MM.1S (cell line): ENCODE measurements at regions not wholly inside any gene's neighbourhood (a gene's known extent, or its start where the extent isn't known, plus 50 kb on each side); places are given as distances from the start of the nearest gene placed in this dataset.

Source experiments
- DNase-seq: peaks from one replicate; pipeline ENCODE4 v3.0.0-alpha.2; 2015
- H2AFZ ChIP-seq: fragments of 300-600 bp; sonication (generic); 2 replicates; pipeline ENCODE4 v1.6.0; 2016; ENCODE audit warnings: antibody characterized with exemption, low read length
- H3F3A ChIP-seq: fragments of 300-600 bp; sonication (generic); 2 replicates; pipeline ENCODE4 v1.6.1; 2016; ENCODE audit warnings: mild to moderate bottlenecking, antibody characterized with exemption, low read length, moderate library complexity, mixed read lengths; ENCODE audit not compliant: insufficient read depth
- H3K27ac ChIP-seq: fragments of 300-600 bp; sonication (generic); 2 replicates; pipeline ENCODE4 v1.5.1; 2016; ENCODE audit warnings: mild to moderate bottlenecking, low read length
- H3K27me3 ChIP-seq: fragments of 300-600 bp; sonication (generic); replicated peaks from 2 replicates; pipeline ENCODE4 v1.6.0; 2016; ENCODE audit warnings: low read length; ENCODE audit not compliant: insufficient read depth
- H3K36me3 ChIP-seq: fragments of 300-600 bp; sonication (generic); replicated peaks from 2 replicates; pipeline ENCODE4 v1.6.1; 2016; ENCODE audit warnings: mild to moderate bottlenecking, low read length, mixed read lengths; ENCODE audit not compliant: insufficient read depth
- H3K4me1 ChIP-seq: fragments of 300-600 bp; sonication (generic); 2 replicates; pipeline ENCODE4 v1.6.1; 2016; ENCODE audit warnings: low read length, mixed read lengths
- H3K4me2 ChIP-seq: fragments of 300-600 bp; sonication (generic); 2 replicates; pipeline ENCODE4 v1.6.0; 2016; ENCODE audit warnings: low read depth, low read length
- H3K4me3 ChIP-seq: fragments of 300-600 bp; sonication (generic); 2 replicates; pipeline ENCODE4 v1.5.1; 2016; ENCODE audit warnings: low read length, mixed read lengths
- H3K79me2 ChIP-seq: fragments of 300-600 bp; sonication (generic); 2 replicates; pipeline ENCODE4 v1.6.1; 2016; ENCODE audit warnings: mixed run types, low read length, mixed read lengths
- H3K9ac ChIP-seq: fragments of 300-600 bp; sonication (generic); 2 replicates; pipeline ENCODE4 v1.6.1; 2016; ENCODE audit warnings: low read length, mixed read lengths
- H3K9me2 ChIP-seq: fragments of 300-600 bp; sonication (generic); replicated peaks from 2 replicates; pipeline ENCODE4 v1.6.1; 2016; ENCODE audit warnings: mild to moderate bottlenecking, low read length, mixed read lengths; ENCODE audit not compliant: insufficient read depth
- H3K9me3 ChIP-seq: fragments of 300-600 bp; sonication (generic); replicated peaks from 2 replicates; pipeline ENCODE4 v1.6.1; 2016; ENCODE audit warnings: mild to moderate bottlenecking, low read length, mixed read lengths; ENCODE audit not compliant: insufficient read depth
- H4K20me1 ChIP-seq: fragments of 300-600 bp; sonication (generic); 2 replicates; pipeline ENCODE4 v1.6.1; 2016; ENCODE audit warnings: mild to moderate bottlenecking, low read length, moderate library complexity, mixed read lengths; ENCODE audit not compliant: insufficient read depth
- CTCF ChIP-seq: fragments of 300-600 bp; sonication (generic); IDR thresholded peaks from 2 replicates; pipeline ENCODE4 v1.5.1; 2016; ENCODE audit warnings: antibody characterized with exemption, low read length, mixed read lengths
- EZH2 ChIP-seq: fragments of 300-600 bp; sonication (generic); optimal IDR thresholded peaks from 2 replicates; pipeline ENCODE3; 2017; ENCODE audit warnings: low read depth, mild to moderate bottlenecking, antibody characterized with exemption, low read length, mixed read lengths
- EZH2phosphoT487 ChIP-seq: fragments of 300-600 bp; sonication (generic); IDR thresholded peaks from 2 replicates; pipeline ENCODE4 v1.6.1; 2018; ENCODE audit warnings: antibody characterized with exemption, low read length

GRCh38 chr10:2012209-2012608 is 274.9 kb upstream of the ADARB2 start:
- no peaks in the 10 kb centered on the region for H3K27me3 ChIP-seq
- H4K20me1 ChIP-seq, result no peaks in the 10 kb centered on the region
- H3K4me3 ChIP-seq, result no peak overlapping the region
- no peaks in the 10 kb centered on the region for H3K4me1 ChIP-seq
- TF ChIP-seq EZH2phosphoT487 (no peak), CTCF (no peak), EZH2 (no peak)
- H3K79me2 ChIP-seq, result no peaks in the 10 kb centered on the region
- no peaks in the 10 kb centered on the region for H3F3A ChIP-seq
- no peaks in the 10 kb centered on the region for H3K36me3 ChIP-seq
- H3K9me2 ChIP-seq, result no peaks in the 10 kb centered on the region
- no peak overlapping the region for H3K4me2 ChIP-seq
- H3K27ac ChIP-seq, result no peak overlapping the region
- no peak overlapping the region for H2AFZ ChIP-seq
- H3K9me3 ChIP-seq, result no peaks in the 10 kb centered on the region
- DNase-seq, result no peak
- H3K9ac ChIP-seq, result no peak overlapping the region

GRCh38 chr10:2011106-2011716 is 273.9 kb upstream of the ADARB2 start:
- no peaks in the 10 kb centered on the region for H3K9me3 ChIP-seq
- H4K20me1 ChIP-seq, result no peaks in the 10 kb centered on the region
- H3K4me1 ChIP-seq, result no peaks in the 10 kb centered on the region
- H3K9me2 ChIP-seq, result no peaks in the 10 kb centered on the region
- DNase-seq, result no peak
- TF ChIP-seq EZH2phosphoT487 (no peak), EZH2 (no peak), CTCF (no peak)
- no peak overlapping the region for H3K27ac ChIP-seq
- no peak overlapping the region for H3K9ac ChIP-seq
- H3K27me3 ChIP-seq, result no peaks in the 10 kb centered on the region
- H2AFZ ChIP-seq, result no peak overlapping the region
- no peaks in the 10 kb centered on the region for H3F3A ChIP-seq
- H3K4me2 ChIP-seq, result no peak overlapping the region
- H3K79me2 ChIP-seq, result no peaks in the 10 kb centered on the region
- H3K36me3 ChIP-seq, result no peaks in the 10 kb centered on the region
- H3K4me3 ChIP-seq, result no peak overlapping the region

- Histone ChIP-seq H3K4me2 (no peak overlapping the region), H3F3A (no peaks in the 10 kb centered on the region), H3K4me3 (no peak overlapping the region), H3K9me2 (no peaks in the 10 kb centered on the region), H3K36me3 (no peaks in the 10 kb centered on the region), H3K79me2 (no peaks in the 10 kb centered on the region), H3K27me3 (no peaks in the 10 kb centered on the region), H2AFZ (no peak overlapping the region), H3K9ac (no peak overlapping the region), H3K27ac (no peak overlapping the region), H4K20me1 (no peaks in the 10 kb centered on the region), H3K9me3 (no peaks in the 10 kb centered on the region), H3K4me1 (no peaks in the 10 kb centered on the region)
- DNase-seq, result no peak
- TF ChIP-seq EZH2, result no peak
Measured at GRCh38 chr10:2005546-2005945, 268.2 kb upstream of the ADARB2 start.

- H3K4me3 ChIP-seq, result no peak overlapping the region
- no peak overlapping the region for H3K27ac ChIP-seq
- DNase-seq, result no peak
- TF ChIP-seq CTCF (no peak), EZH2 (no peak), EZH2phosphoT487 (no peak)
- H3K9ac ChIP-seq, result no peak overlapping the region
- H3K79me2 ChIP-seq, result no peaks in the 10 kb centered on the region
- no peaks in the 10 kb centered on the region for H3K4me1 ChIP-seq
- H3K4me2 ChIP-seq, result no peak overlapping the region
- H3K9me3 ChIP-seq, result no peaks in the 10 kb centered on the region
- H3K27me3 ChIP-seq, result no peaks in the 10 kb centered on the region
- H3K36me3 ChIP-seq, result no peaks in the 10 kb centered on the region
- no peaks in the 10 kb centered on the region for H4K20me1 ChIP-seq
- H2AFZ ChIP-seq, result no peak overlapping the region
- H3K9me2 ChIP-seq, result no peaks in the 10 kb centered on the region
- no peaks in the 10 kb centered on the region for H3F3A ChIP-seq
Measured at GRCh38 chr10:1992930-1993329, 255.6 kb upstream of the ADARB2 start.
